HEK293T (cell line): ENCODE measurements at regions not wholly inside any gene's neighbourhood (a gene's known extent, or its start where the extent isn't known, plus 50 kb on each side); places are given as distances from the start of the nearest gene placed in this dataset.
"Not testable (repeated sequence)": the region's sequence is repeated elsewhere in the genome, so short reads cannot be mapped to it uniquely, and the experiment has no call there.

Experiments
- CTCF ChIA-PET: fragments of 350-600 bp; formaldehyde crosslinking; extraction: SDS; loops from one replicate; lab custom pipeline; 2021; ENCODE audit warnings: antibody characterized with exemption, inconsistent platforms; lab: Yijun Ruan, JAX
- POLR2A ChIA-PET: fragments of 350-600 bp; formaldehyde crosslinking; extraction: SDS; loops from one replicate; lab custom pipeline; 2020; ENCODE audit warnings: antibody characterized with exemption, inconsistent platforms; lab: Yijun Ruan, JAX
- DNase-seq: peaks from one replicate; pipeline ENCODE4 v3.0.0; 2012; ENCODE audit warnings: mixed read lengths; ENCODE audit errors: extremely low spot score
- ARNT ChIP-seq: fragments of 450-650 bp; IDR thresholded peaks from 2 replicates; pipeline ENCODE4 v1.6.1; 2017; ENCODE audit warnings: mild to moderate bottlenecking
- BHLHE40 ChIP-seq: fragments of 450-650 bp; IDR thresholded peaks from 2 replicates; pipeline ENCODE4 v1.6.1; 2016; ENCODE audit warnings: mild to moderate bottlenecking, moderate library complexity, borderline replicate concordance
- CTBP1 ChIP-seq: fragments of 450-650 bp; IDR thresholded peaks from 2 replicates; pipeline ENCODE4 v1.6.1; 2016; ENCODE audit warnings: borderline replicate concordance
- ELF4 ChIP-seq: fragments of 450-650 bp; IDR thresholded peaks from 2 replicates; pipeline ENCODE4 v1.6.1; 2017; ENCODE audit warnings: antibody characterized with exemption
- FOXA1 ChIP-seq: fragments of 450-650 bp; IDR thresholded peaks from 2 replicates; pipeline ENCODE4 v1.6.1; 2016; ENCODE audit warnings: mild to moderate bottlenecking
- FOXK2 ChIP-seq: fragments of 450-650 bp; IDR thresholded peaks from 2 replicates; pipeline ENCODE4 v1.6.1; 2016; ENCODE audit warnings: mild to moderate bottlenecking
- FOXM1 ChIP-seq: fragments of 450-650 bp; IDR thresholded peaks from 2 replicates; pipeline ENCODE4 v1.6.1; 2017; ENCODE audit warnings: mild to moderate bottlenecking, borderline replicate concordance
- HDGF ChIP-seq: fragments of 450-650 bp; IDR thresholded peaks from 2 replicates; pipeline ENCODE4 v1.6.1; 2017; ENCODE audit warnings: antibody characterized with exemption, borderline replicate concordance
- L3MBTL2 ChIP-seq: fragments of 450-650 bp; conservative IDR thresholded peaks from 2 replicates; pipeline ENCODE4 v1.6.1; 2016; ENCODE audit warnings: mild to moderate bottlenecking
- LEF1 ChIP-seq: fragments of 450-650 bp; IDR thresholded peaks from 2 replicates; pipeline ENCODE4 v1.6.1; 2017; ENCODE audit warnings: mild to moderate bottlenecking, borderline replicate concordance
- NFRKB ChIP-seq: fragments of 450-650 bp; IDR thresholded peaks from 2 replicates; pipeline ENCODE4 v1.6.1; 2016; ENCODE audit warnings: mild to moderate bottlenecking, moderate library complexity
- SP1 ChIP-seq: fragments of 450-650 bp; IDR thresholded peaks from 2 replicates; pipeline ENCODE4 v1.6.1; 2017
- SUZ12 ChIP-seq: fragments of 450-650 bp; IDR thresholded peaks from 2 replicates; pipeline ENCODE4 v1.6.1; 2016; ENCODE audit warnings: mild to moderate bottlenecking
- TARDBP ChIP-seq: fragments of 450-650 bp; IDR thresholded peaks from 2 replicates; pipeline ENCODE4 v1.6.1; 2016
- ZNF384 ChIP-seq: fragments of 450-650 bp; IDR thresholded peaks from 2 replicates; pipeline ENCODE4 v1.6.1; 2016
- TF ChIP-seq, protein P1 (sequence below): fragments of 450-650 bp; IDR thresholded peaks from 2 replicates; pipeline ENCODE4 v1.6.1; 2016

DNA sequence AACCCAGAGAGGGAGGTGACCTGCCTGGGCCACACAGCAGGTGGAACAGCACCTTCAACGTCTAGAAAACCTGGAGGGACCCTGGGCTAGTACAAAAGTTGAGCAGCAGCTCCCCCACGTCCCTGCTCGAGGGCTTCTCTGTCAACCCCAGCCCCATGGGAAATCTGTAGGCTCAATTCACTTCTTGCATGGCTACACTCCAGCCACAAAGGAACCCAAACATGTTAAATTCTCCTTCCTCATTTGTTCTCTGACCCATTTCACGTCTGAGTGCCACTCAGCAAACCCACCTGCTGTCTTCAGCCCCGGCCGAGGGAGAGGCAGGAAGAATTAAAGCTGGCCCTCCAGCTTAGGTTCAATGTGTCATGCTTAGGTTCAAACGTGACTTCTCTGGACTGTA is 418.5 kb downstream of the MIAT start:
- no peak for TF ChIP-seq SUZ12
- no peak for TF ChIP-seq FOXK2
- no peak for TF ChIP-seq L3MBTL2
- no peak for TF ChIP-seq FOXA1
- ChIA-PET POLR2A (no interaction called here), CTCF (no interaction called here)
- DNase-seq: no peak

DNA sequence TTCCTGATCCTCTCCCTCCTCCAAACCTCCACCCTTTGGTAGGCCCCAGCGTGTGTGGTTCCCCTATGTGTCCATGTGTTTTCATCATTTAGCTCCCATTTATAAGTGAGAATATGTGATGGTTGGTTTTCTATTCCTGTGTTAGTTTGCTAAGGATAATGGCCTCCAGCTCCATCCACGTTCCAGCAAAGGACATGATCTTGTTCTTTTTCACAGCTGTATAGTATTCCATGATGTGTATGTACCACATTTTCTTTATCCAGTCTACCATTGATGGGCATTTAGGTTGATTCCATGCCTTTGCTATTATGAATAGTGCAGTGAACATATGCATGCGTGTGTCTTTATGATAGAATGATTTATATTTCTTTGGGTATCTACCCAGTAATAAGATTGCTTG is 420.7 kb downstream of the MIAT start:
- CTCF ChIA-PET, DNase-seq, POLR2A ChIA-PET: not testable (repeated sequence)

DNA sequence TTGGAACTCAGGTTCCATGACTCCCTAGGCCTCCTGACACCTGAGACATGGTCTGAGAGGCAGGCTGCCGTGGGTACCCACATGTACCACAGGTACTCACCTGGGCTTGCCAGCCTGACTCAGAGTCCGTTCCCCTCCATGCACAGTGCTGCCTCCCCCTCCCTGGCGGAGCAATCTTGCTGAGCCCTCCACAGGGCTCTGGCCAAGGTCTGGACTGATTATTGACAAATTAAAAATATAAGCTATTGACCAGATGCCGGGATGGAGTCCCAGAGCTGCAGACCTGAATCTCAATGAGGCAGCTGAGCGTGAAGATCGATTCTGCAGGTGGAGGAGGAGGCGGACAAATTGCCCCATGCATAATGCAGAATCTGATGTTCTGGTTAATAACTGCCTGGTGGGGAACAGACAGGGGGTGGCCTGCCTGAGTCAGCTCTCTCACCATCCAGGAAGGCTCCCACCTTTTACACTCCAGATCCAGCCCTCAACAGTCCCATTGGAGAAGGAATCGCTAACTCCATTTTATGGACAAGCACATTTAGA is 422.7 kb downstream of the MIAT start:
- ChIA-PET CTCF (no interaction called here), POLR2A (no interaction called here)
- no peak for DNase-seq
- TF ChIP-seq FOXM1 (no peak), ELF4 (no peak), LEF1 (no peak), ARNT (no peak), L3MBTL2 (no peak), CTBP1 (no peak), SP1 (no peak), ZNF384 (no peak), NFRKB (no peak)
- TF ChIP-seq, protein P1, sequence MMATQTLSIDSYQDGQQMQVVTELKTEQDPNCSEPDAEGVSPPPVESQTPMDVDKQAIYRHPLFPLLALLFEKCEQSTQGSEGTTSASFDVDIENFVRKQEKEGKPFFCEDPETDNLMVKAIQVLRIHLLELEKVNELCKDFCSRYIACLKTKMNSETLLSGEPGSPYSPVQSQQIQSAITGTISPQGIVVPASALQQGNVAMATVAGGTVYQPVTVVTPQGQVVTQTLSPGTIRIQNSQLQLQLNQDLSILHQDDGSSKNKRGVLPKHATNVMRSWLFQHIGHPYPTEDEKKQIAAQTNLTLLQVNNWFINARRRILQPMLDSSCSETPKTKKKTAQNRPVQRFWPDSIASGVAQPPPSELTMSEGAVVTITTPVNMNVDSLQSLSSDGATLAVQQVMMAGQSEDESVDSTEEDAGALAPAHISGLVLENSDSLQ: no peak

DNA sequence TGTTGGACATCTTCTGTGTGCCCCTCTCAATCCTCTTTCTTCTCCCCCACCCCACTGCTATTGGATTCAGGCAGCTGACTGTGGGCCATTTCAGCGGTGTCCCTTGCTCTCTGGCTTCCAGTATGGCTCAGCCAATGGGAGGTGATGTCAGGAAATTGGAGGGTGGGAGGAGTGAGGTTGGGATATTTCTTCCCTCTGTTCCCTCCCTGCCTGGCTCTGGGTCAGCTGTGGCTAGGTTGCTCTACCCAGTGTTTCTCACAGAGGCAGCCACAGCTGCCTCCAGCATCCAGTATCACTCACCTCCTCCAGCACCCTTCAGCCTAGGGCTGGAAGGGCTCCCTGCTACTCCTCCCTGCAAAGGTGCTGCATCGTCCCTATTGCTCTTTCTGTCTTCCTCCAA is 423.5 kb downstream of the MIAT start:
- ChIA-PET POLR2A (no interaction called here), CTCF (no interaction called here)
- no peak for DNase-seq
- TF ChIP-seq FOXA1 (no peak), SP1 (no peak), TARDBP (no peak), HDGF (no peak), LEF1 (no peak), ELF4 (no peak), ZNF384 (no peak), FOXM1 (no peak), ARNT (no peak), NFRKB (no peak), L3MBTL2 (no peak), BHLHE40 (no peak), CTBP1 (no peak), SUZ12 (no peak), FOXK2 (no peak)
- TF ChIP-seq, protein P1: no peak

DNA sequence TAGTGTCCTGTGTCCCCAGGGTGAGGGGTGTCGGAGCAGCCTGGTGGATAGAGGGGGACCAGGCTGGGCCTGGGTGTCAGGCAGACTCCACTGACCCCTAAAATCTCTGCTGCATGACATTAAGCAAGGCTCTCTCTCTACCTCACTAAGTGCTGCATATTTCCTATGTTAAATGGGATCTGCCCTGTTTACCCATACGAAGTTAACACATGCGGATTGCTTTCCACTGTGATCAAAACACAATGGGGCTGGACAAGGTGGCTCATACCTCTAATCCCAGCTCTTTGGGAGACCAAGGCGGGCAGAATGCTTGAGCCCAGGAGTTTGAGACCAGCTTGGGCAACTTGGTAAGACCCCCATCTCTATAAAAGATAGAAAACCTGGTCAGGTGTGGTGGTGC is 426.2 kb downstream of the MIAT start:
- CTCF ChIA-PET: no interaction called here
- TF ChIP-seq ARNT (no peak), HDGF (no peak), FOXM1 (no peak)
- TF ChIP-seq, protein P1: no peak
- POLR2A ChIA-PET: no interaction called here
- DNase-seq: no peak

DNA sequence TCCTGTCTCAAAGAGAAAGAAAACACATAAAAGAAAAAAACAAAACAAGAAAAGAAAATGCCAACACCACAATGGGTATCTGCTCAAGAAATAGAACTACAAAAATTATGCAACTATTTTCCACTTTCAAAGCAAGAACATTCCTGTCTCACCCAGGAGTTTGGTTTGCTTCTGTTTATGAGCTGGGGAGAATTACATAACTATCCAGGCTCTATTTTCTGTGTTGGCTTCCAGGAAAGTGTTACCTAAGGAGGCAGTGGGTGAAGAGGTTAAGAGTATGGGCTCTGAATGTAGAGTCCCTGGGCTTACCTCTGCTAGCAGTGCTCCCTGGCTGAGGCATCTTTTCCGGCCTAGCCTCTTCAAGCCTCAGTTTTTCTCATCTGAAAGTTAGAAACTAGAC is 426.7 kb downstream of the MIAT start:
- TF ChIP-seq SUZ12: no peak
- no peak for TF ChIP-seq FOXA1
- no peak for TF ChIP-seq L3MBTL2
- TF ChIP-seq HDGF: no peak
- TF ChIP-seq CTBP1: no peak
- no peak for TF ChIP-seq NFRKB
- no peak for TF ChIP-seq ELF4
- TF ChIP-seq TARDBP: no peak
- TF ChIP-seq ARNT: no peak
- TF ChIP-seq, protein P1: no peak
- no peak for TF ChIP-seq ZNF384
- TF ChIP-seq BHLHE40: no peak
- no peak for TF ChIP-seq FOXK2
- no peak for DNase-seq
- ChIA-PET POLR2A (no interaction called here), CTCF (interaction anchor here (0.5 kb wide), 1 partner anchor 58 kb away, joined by 3 read pairs; no protein-coding TSS in a partner anchor)
